ENCODE measurements at regions not wholly inside any gene's neighbourhood (a gene's known extent, or its start where the extent isn't known, plus 50 kb on each side); places are given as distances from the start of the nearest gene placed in this dataset.

- no peak overlapping the region for H3K4me3 ChIP-seq (ENCODE audit: low read depth, low read length)
- no peak for TF ChIP-seq CTCF (IDR thresholded peaks at IDR 0.05; ENCODE audit: insufficient read depth, low read length, missing control alignments)
- DNase-seq (ENCODE audit: low read depth, low spot score): no peak
- ChIA-PET CTCF (no interaction called here), POLR2A (no interaction called here)
Observed at GRCh38 chr7:52285689-52286088, 749.7 kb upstream of the POM121L12 start.

- no peak overlapping the region for H3K4me3 ChIP-seq (ENCODE audit: low read depth, low read length)
- POLR2A ChIA-PET: no interaction called here
- CTCF ChIA-PET: no interaction called here
- no peak for DNase-seq (ENCODE audit: low read depth, low spot score)
- no peak for TF ChIP-seq CTCF (IDR thresholded peaks at IDR 0.05; ENCODE audit: insufficient read depth, low read length, missing control alignments)
Observed at GRCh38 chr7:52283335-52283734, 752.1 kb upstream of the POM121L12 start.

- CTCF ChIA-PET: no interaction called here
- no peak for DNase-seq (ENCODE audit: low read depth, low spot score)
- TF ChIP-seq CTCF (IDR thresholded peaks at IDR 0.05; ENCODE audit: insufficient read depth, low read length, missing control alignments): no peak
- POLR2A ChIA-PET: no interaction called here
- H3K4me3 ChIP-seq (ENCODE audit: low read depth, low read length): no peak overlapping the region
Observed at GRCh38 chr7:52273685-52274610, 761.5 kb upstream of the POM121L12 start.

GRCh38 chr7:52271703-52272102 lies 763.7 kb upstream of the POM121L12 start:
- no peak for DNase-seq (ENCODE audit: low read depth, low spot score)
- POLR2A ChIA-PET: no interaction called here
- CTCF ChIA-PET: no interaction called here
- TF ChIP-seq CTCF (IDR thresholded peaks at IDR 0.05; ENCODE audit: insufficient read depth, low read length, missing control alignments): no peak
- no peak overlapping the region for H3K4me3 ChIP-seq (ENCODE audit: low read depth, low read length)

- POLR2A ChIA-PET: no interaction called here
- no peak overlapping the region for H3K4me3 ChIP-seq (ENCODE audit: low read depth, low read length)
- no peak for TF ChIP-seq CTCF (IDR thresholded peaks at IDR 0.05; ENCODE audit: insufficient read depth, low read length, missing control alignments)
- CTCF ChIA-PET: no interaction called here
- DNase-seq (ENCODE audit: low read depth, low spot score): no peak
Observed at GRCh38 chr7:52270301-52270700, 765.1 kb upstream of the POM121L12 start.

GRCh38 chr7:52269669-52270068 lies 765.8 kb upstream of the POM121L12 start:
- ChIA-PET POLR2A (no interaction called here), CTCF (no interaction called here)
- no peak overlapping the region for H3K4me3 ChIP-seq (ENCODE audit: low read depth, low read length)
- TF ChIP-seq CTCF (IDR thresholded peaks at IDR 0.05; ENCODE audit: insufficient read depth, low read length, missing control alignments): no peak
- no peak for DNase-seq (ENCODE audit: low read depth, low spot score)
